Muscle layer of duodenum (tissue), 2 donors: ENCODE measurements at regions not wholly inside any gene's neighbourhood (a gene's known extent, or its start where the extent isn't known, plus 50 kb on each side); places are given as distances from the start of the nearest gene placed in this dataset.

Source experiments
- H3K27ac ChIP-seq: one replicate; pipeline ENCODE4 v1.7.0; 2013; ENCODE audit warnings: mild to moderate bottlenecking, low read length
- H3K27me3 ChIP-seq: one replicate; pipeline ENCODE4 v1.7.0; 2013; ENCODE audit warnings: low read depth, mild to moderate bottlenecking, control low read depth, low read length
- H3K36me3 ChIP-seq, 2 donors: one replicate each; pipeline ENCODE4 v1.7.0; 2013; ENCODE audit warnings: low read length in 2 of 2, control low read depth in 1 of 2, mild to moderate bottlenecking in 1 of 2; ENCODE audit not compliant: insufficient read depth in 2 of 2, control insufficient read depth in 1 of 2
- H3K4me1 ChIP-seq, 2 donors: one replicate each; pipeline ENCODE4 v1.7.0; 2013; ENCODE audit warnings: low read length in 2 of 2, mild to moderate bottlenecking in 2 of 2, control low read depth in 1 of 2, moderate library complexity in 1 of 2; ENCODE audit not compliant: insufficient read depth in 2 of 2, control insufficient read depth in 1 of 2
- H3K4me3 ChIP-seq, 2 donors: one replicate each; pipeline ENCODE4 v1.7.0; 2013; ENCODE audit warnings: low read length in 2 of 2, low read depth in 1 of 2, mild to moderate bottlenecking in 1 of 2
- H3K9me3 ChIP-seq, 2 donors: one replicate each; pipeline ENCODE4 v1.7.0; 2013; ENCODE audit warnings: low read length in 2 of 2, control low read depth in 1 of 2, mild to moderate bottlenecking in 1 of 2; ENCODE audit not compliant: control insufficient read depth in 1 of 2
- donor health status: healthy.

DNA sequence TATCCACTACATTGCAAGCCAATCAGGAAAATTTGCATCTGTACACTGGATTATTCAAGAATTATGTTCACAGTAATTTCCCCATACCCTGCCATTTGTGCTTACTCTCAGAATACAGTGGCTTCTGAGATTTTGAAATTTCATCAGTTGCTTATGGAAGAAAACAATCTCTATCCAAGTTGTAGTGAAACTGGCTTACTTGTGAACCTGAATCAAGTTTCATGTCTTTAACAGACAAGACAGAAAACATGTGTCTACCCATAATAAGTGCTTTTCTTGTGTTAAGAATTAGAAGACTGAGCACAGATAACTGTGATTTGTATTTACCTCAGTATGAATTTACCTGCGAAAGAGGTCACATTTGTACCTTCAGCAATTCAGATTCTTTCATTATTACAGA is 672.7 kb upstream of the ADGRL2 start:
- Histone ChIP-seq H3K4me1 (peaks cover 0 to 4% of the 10 kb centered on the region in 2 donors), H3K4me3 (no peak overlapping the region), H3K36me3 (no peaks in the 10 kb centered on the region), H3K27ac (no peak overlapping the region), H3K27me3 (no peaks in the 10 kb centered on the region), H3K9me3 (no peaks in the 10 kb centered on the region)

DNA sequence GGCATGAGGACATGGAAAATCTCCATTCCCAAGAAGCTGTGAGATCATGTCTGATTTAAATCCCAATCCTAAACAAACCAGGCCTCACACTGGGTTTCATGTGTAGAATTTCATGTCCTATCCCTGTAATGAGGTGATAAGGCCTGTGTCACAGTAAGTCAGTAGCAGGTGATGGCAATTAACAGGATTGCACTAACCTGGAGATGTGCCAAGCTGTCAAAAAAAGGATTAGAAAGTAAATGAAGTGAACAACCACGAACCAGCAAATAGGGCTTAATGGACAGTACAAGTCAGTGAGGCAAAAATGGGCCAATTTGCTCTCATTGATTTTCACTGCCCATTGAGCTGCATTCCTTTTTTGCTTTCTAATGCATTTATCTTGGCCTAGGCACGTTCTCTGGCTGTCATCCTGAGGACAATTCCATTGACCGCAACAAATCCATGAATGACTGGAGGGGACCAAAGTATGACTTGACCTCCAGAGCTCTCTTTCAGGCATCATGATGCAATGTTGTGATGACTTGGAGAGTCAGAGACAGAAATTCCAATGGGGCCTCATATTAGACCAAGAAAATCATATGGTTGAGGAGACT is 673.6 kb upstream of the ADGRL2 start:
- no peak overlapping the region for H3K27ac ChIP-seq

DNA sequence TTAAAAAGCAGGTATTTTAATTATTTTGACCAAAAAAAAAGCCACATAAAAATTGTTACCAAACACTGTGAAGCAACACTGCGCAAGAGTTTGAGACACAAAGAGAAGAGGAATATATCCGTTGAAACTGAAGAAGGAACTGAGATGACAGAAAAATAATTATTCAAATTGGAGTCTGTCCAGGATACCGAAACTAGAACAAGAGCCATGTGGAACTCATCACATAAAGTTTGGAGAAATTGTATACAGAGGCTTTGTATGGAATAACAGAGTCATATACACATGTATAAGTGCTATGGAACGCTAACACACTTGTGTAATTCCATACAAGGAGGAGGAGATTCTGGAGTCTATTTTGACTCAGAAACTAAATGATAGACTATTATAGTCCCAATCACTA is 675.1 kb upstream of the ADGRL2 start:
- H3K27ac ChIP-seq = no peak overlapping the region
- peaks cover 0 to 4% of the 10 kb centered on the region in 2 donors for H3K4me1 ChIP-seq
- H3K9me3 ChIP-seq = no peaks in the 10 kb centered on the region
- H3K36me3 ChIP-seq = no peaks in the 10 kb centered on the region
- no peak overlapping the region for H3K4me3 ChIP-seq
- H3K27me3 ChIP-seq = no peaks in the 10 kb centered on the region

More for the DNA sequence above, 673.6 kb upstream of the ADGRL2 start:
- Histone ChIP-seq H3K4me1 (peaks cover 0 to 4% of the 10 kb centered on the region in 2 donors), H3K27me3 (no peaks in the 10 kb centered on the region), H3K9me3 (no peaks in the 10 kb centered on the region), H3K4me3 (no peak overlapping the region), H3K36me3 (no peaks in the 10 kb centered on the region)

DNA sequence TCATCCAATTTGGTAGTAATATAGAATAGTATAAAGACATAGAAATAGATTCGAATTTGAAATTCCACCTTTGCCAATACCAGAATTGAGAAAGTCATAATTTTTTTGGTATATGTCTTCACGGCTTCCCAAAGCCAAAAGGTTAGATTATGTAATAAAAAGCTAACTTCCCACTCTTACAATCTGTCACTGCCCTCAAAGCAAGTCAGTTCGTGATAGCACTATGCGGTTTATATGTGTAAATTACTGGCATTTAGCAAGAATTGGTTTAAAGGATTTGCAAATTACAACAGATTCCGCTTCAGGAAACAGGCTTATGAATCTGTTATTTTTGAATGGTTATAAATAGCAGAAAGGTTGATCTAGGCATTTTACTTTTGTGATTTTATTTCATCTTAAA is 679.4 kb upstream of the ADGRL2 start:
- Histone ChIP-seq H3K4me3 (no peak overlapping the region), H3K4me1 (no peaks in the 10 kb centered on the region), H3K36me3 (no peaks in the 10 kb centered on the region), H3K27ac (no peak overlapping the region), H3K9me3 (no peaks in the 10 kb centered on the region), H3K27me3 (no peaks in the 10 kb centered on the region)

DNA sequence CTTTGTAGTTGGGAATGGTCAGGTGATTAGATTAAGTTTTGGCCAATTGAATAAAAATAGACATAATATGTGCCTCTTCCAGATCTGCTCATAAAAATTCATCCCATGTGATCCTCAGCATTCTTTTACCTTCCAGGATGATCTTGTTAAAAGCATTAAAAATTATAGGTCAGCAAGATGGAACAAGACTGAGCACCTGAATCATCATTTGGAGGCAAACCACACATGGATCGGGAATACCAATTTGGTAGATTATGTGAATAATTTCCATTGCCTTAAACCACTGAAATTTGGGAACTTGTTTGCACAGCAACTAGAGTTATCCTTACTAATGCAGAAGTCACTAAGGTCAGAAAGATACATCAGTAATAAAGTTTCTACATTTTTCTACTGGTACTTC is 681.4 kb upstream of the ADGRL2 start:
- no peaks in the 10 kb centered on the region for H3K36me3 ChIP-seq
- no peaks in the 10 kb centered on the region for H3K9me3 ChIP-seq
- H3K27me3 ChIP-seq = no peaks in the 10 kb centered on the region
- H3K4me3 ChIP-seq = no peak overlapping the region
- no peak overlapping the region for H3K27ac ChIP-seq
- H3K4me1 ChIP-seq = no peaks in the 10 kb centered on the region

DNA sequence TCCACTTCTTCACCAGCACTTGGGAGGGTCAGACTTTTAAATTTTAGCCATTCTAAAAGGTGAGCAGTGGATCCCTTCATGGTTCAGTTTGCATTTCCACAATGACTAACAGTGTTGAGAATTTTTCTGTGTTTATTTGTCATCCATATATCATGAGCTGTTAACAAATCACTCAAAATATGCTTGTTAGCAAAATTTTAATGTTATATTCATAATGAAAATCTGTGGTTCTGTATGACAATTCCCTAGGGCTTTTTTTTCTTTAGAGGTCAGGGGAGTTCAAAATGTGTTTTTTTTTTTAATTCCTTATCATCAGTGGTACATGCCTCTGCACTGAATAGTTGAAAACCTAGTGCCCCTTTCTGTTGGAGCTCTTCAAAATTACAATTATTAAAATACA is 682.2 kb upstream of the ADGRL2 start:
- no peaks in the 10 kb centered on the region for H3K27me3 ChIP-seq
- H3K9me3 ChIP-seq = no peaks in the 10 kb centered on the region
- no peaks in the 10 kb centered on the region for H3K4me1 ChIP-seq
- H3K4me3 ChIP-seq = no peak overlapping the region
- no peaks in the 10 kb centered on the region for H3K36me3 ChIP-seq
- H3K27ac ChIP-seq = no peak overlapping the region

DNA sequence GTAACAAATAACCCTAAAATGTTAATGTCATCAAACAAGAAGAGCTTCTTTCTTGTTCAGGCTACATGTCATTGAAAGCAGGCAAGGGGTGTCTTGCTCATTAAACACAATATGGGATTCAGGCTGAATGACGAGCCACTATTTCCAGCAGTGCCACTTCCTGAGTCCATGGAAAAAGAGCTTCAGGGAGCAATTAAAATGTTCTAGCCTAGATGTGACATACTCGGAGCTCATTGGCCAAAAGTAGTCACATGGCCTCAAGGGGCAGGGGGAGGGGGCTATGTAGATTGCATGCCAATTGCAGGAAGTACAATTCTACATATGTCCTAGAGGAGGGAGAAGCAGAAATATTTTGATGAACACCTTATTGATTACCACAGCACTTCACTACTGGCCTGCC is 685.3 kb upstream of the ADGRL2 start:
- Histone ChIP-seq H3K27ac (no peak overlapping the region), H3K27me3 (no peaks in the 10 kb centered on the region), H3K4me3 (no peak overlapping the region), H3K9me3 (no peaks in the 10 kb centered on the region), H3K4me1 (no peaks in the 10 kb centered on the region), H3K36me3 (no peaks in the 10 kb centered on the region)

DNA sequence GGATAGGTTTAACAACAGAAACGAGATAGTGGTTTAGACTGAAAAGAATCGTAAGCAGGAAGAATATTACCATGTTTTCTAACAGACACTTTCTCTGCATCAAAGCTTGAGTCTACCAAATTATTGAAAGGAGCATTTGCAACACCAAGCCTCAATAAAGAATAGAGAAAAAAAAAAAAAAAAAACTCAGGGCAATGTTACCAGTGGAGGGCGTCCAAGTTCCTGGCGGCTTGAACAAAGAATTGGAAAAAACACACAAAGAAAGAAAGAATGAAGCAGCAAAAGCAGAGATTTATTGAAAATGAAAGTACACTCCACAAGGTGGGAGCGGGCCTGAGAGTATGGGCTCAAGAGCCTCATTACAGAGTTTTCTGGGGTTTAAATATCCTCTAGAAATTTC is 686.5 kb upstream of the ADGRL2 start:
- H3K27me3 ChIP-seq = no peaks in the 10 kb centered on the region
- no peak overlapping the region for H3K27ac ChIP-seq
- H3K9me3 ChIP-seq = no peaks in the 10 kb centered on the region
- no peaks in the 10 kb centered on the region for H3K36me3 ChIP-seq
- H3K4me1 ChIP-seq = no peaks in the 10 kb centered on the region
- H3K4me3 ChIP-seq = no peak overlapping the region

DNA sequence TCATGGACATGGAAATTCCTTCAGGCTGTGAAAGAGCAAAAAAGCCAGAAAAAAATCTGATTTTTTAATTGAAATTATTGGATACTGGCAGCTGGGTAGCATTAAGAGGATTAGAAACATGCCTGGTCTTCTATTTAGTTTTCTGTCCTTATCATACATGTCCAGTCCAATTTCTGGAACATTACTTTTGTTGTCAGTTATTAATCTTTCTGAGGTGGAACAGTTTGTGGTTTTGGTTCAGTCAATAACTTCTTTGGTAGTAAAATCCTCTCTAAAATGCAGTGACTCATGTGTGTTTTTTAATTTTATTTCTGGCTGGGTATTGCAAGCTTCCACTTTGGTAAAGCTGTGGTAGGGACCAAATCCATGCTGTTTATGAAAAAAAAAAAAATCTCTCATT is 687.0 kb upstream of the ADGRL2 start:
- Histone ChIP-seq H3K27ac (no peak overlapping the region), H3K36me3 (no peaks in the 10 kb centered on the region), H3K27me3 (no peaks in the 10 kb centered on the region), H3K9me3 (no peaks in the 10 kb centered on the region), H3K4me1 (no peaks in the 10 kb centered on the region), H3K4me3 (no peak overlapping the region)

DNA sequence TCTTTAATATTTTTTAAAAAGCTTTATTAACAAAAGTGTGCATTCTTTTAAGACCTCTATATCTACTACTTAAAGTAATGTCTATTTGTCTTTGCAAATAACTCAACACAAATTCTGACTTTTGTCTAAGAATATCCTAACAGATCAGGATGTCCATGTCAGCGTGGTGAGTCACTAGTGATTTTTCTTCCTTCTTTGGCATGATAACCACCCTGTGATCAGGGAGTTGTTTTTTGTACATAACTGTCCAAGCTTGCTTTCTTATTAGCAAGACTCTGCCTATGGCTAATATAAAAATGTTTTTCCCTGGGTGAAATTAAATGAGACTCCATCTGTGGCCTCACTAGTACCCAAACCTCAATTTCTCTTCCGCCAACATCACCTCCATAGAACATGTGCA is 688.9 kb upstream of the ADGRL2 start:
- Histone ChIP-seq H3K9me3 (no peaks in the 10 kb centered on the region), H3K27me3 (no peaks in the 10 kb centered on the region), H3K4me3 (no peak overlapping the region), H3K4me1 (no peaks in the 10 kb centered on the region), H3K27ac (no peak overlapping the region), H3K36me3 (no peaks in the 10 kb centered on the region)

DNA sequence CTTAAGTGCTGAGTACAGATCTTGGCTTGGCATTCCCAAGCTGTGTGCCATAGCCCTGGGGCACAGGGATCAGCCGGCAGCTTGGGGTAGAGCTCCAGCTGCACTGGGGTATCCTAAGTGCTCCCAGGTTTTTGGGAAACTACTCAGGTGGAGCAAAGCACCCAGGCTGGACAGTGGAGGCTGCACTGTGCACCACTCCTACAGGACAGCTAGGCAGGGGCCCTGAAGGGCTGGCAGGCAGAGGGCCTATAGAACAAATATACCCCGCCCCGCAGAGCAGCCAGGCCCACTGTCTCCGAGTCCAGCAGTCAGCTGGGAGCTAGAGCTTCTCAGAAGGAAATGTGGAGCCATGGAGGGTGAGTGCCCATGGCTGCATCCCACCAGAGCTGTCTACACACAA is 691.7 kb upstream of the ADGRL2 start:
- H3K4me3 ChIP-seq = no peak overlapping the region
- H3K36me3 ChIP-seq = no peaks in the 10 kb centered on the region
- H3K4me1 ChIP-seq = no peaks in the 10 kb centered on the region
- no peaks in the 10 kb centered on the region for H3K27me3 ChIP-seq
- H3K27ac ChIP-seq = no peak overlapping the region
- H3K9me3 ChIP-seq = peaks cover 0 to 3% of the 10 kb centered on the region in 2 donors

DNA sequence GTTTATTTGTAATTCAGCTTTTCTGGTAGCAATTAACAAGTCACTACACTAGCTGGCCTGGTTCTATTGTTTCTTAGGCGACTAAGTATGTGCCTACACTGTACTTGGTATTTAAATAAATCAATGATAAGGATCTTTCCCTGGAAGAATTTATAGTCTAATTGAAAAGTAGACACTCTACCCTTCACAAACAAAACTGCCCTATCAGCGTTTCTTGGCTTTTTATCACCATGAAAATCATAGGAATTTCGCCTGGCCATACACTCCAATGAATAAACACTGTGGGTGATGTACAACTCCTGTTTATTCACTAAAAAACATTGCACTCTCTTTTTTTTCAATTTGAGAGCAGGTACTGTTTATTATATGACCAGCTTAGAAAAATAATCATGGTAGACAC is 702.9 kb upstream of the ADGRL2 start:
- Histone ChIP-seq H3K27me3 (no peaks in the 10 kb centered on the region), H3K36me3 (no peaks in the 10 kb centered on the region), H3K4me1 (no peaks in the 10 kb centered on the region), H3K9me3 (no peaks in the 10 kb centered on the region), H3K27ac (no peak overlapping the region), H3K4me3 (no peak overlapping the region)
